PC-3 (cell line): ENCODE measurements at regions not wholly inside any gene's neighbourhood (a gene's known extent, or its start where the extent isn't known, plus 50 kb on each side); places are given as distances from the start of the nearest gene placed in this dataset.

Experiments
- ATAC-seq: fragments of 200-7000 bp; cut with Tn5 transposase; 2 replicates; pipeline ENCODE4 v1.9.1; 2020; ENCODE audit warnings: mild to moderate bottlenecking, moderate library complexity
- BruUV-seq: library from RNA; stranded (reverse); fragments of 400-500 nt; replicated peaks from 2 replicates; lab custom pipeline; 2021; lab: Mats Ljungman, UMichigan
- CTCF ChIA-PET: fragments of 300-600 bp; sonication (Branson Sonifier 250); formaldehyde crosslinking; loops from one replicate; lab custom pipeline; 2022; ENCODE audit warnings: antibody characterized with exemption; lab: Charles Lee
- POLR2A ChIA-PET: fragments of 300-600 bp; sonication (Branson Sonifier 250); formaldehyde crosslinking; loops from one replicate; lab custom pipeline; 2022; ENCODE audit warnings: antibody characterized with exemption; ENCODE audit not compliant: unreplicated experiment; lab: Charles Lee
- DNase-seq: peaks from one replicate; pipeline ENCODE4 v3.0.0-alpha.2; 2015
- H2AFZ ChIP-seq: fragments of 300-600 bp; sonication (generic); 2 replicates; pipeline ENCODE4 v1.6.0; 2016; ENCODE audit warnings: antibody characterized with exemption, low read length
- H3F3A ChIP-seq: fragments of 300-600 bp; sonication (generic); one replicate; pipeline ENCODE4 v1.6.0; 2017; ENCODE audit warnings: antibody characterized with exemption, low read length, control low read depth, mild to moderate bottlenecking; ENCODE audit not compliant: unreplicated experiment
- H3K27ac ChIP-seq: fragments of 300-600 bp; sonication (generic); 2 replicates; pipeline ENCODE4 v1.5.1; 2016; ENCODE audit warnings: mild to moderate bottlenecking, low read length
- H3K27me3 ChIP-seq: fragments of 300-600 bp; sonication (generic); 2 replicates; pipeline ENCODE4 v1.6.1; 2016; ENCODE audit warnings: low read length, mixed read lengths
- H3K36me3 ChIP-seq: fragments of 300-600 bp; sonication (generic); 2 replicates; pipeline ENCODE4 v1.6.1; 2016; ENCODE audit warnings: low read depth, mixed run types, low read length, mixed read lengths
- H3K4me1 ChIP-seq: fragments of 300-600 bp; sonication (generic); 2 replicates; pipeline ENCODE4 v1.5.1; 2016; ENCODE audit warnings: low read length; ENCODE audit not compliant: insufficient read depth
- H3K4me2 ChIP-seq: fragments of 300-600 bp; sonication (generic); 2 replicates; pipeline ENCODE4 v1.6.0; 2016; ENCODE audit warnings: low read length
- H3K4me3 ChIP-seq: fragments of 300-600 bp; sonication (generic); 2 replicates; pipeline ENCODE4 v1.5.1; 2016; ENCODE audit warnings: mild to moderate bottlenecking, low read length, mixed read lengths
- H3K79me2 ChIP-seq: fragments of 300-600 bp; sonication (generic); 2 replicates; pipeline ENCODE4 v1.6.1; 2017; ENCODE audit warnings: low read length, mixed read lengths
- H3K9ac ChIP-seq: fragments of 300-600 bp; sonication (generic); 2 replicates; pipeline ENCODE4 v1.6.0; 2016; ENCODE audit warnings: mild to moderate bottlenecking, low read length
- H3K9me2 ChIP-seq: fragments of 300-600 bp; sonication (generic); replicated peaks from 2 replicates; pipeline ENCODE4 v1.6.1; 2016; ENCODE audit warnings: mixed run types, low read length, mixed read lengths
- H3K9me3 ChIP-seq: fragments of 300-600 bp; sonication (generic); 2 replicates; pipeline ENCODE4 v1.6.1; 2016; ENCODE audit warnings: low read length, mixed read lengths
- H4K20me1 ChIP-seq: fragments of 300-600 bp; sonication (generic); 2 replicates; pipeline ENCODE4 v1.6.1; 2016; ENCODE audit warnings: low read length, mixed read lengths
- CTCF ChIP-seq: fragments of 300-600 bp; sonication (generic); conservative IDR thresholded peaks from 2 replicates; pipeline ENCODE4 v1.5.1; 2017; ENCODE audit warnings: antibody characterized with exemption, low read depth, mild to moderate bottlenecking, low read length
- EZH2 ChIP-seq: fragments of 300-600 bp; sonication (generic); IDR thresholded peaks from one replicate; pipeline ENCODE4 v1.6.1; 2017; ENCODE audit warnings: antibody characterized with exemption, mild to moderate bottlenecking, low read length; ENCODE audit not compliant: unreplicated experiment
- EZH2phosphoT487 ChIP-seq: fragments of 300-600 bp; sonication (generic); IDR thresholded peaks from 2 replicates; pipeline ENCODE4 v1.6.1; 2018; ENCODE audit warnings: mild to moderate bottlenecking, antibody characterized with exemption, low read length, borderline replicate concordance
- intact Hi-C: fragments of 100-400 bp; cut with micrococcal nuclease; formaldehyde crosslinking; loops from 2 replicates; pipeline ENCODE4 v1.9.0; 2023

GRCh38 chr4:54581807-54582206 is 76.0 kb upstream of the KIT start:
- CTCF ChIA-PET, result no interaction called here
- H4K20me1 ChIP-seq, result no peaks in the 10 kb centered on the region
- no peak overlapping the region for H3K27ac ChIP-seq
- H3K9me2 ChIP-seq, result no peaks in the 10 kb centered on the region
- H3K4me1 ChIP-seq, result peaks cover 11% of the 10 kb centered on the region
- no peak overlapping the region for H3K4me3 ChIP-seq
- peaks cover 46% of the 10 kb centered on the region for H3K27me3 ChIP-seq
- no peaks in the 10 kb centered on the region for H3K36me3 ChIP-seq
- DNase-seq (no peak), ATAC-seq (no peak)
- H3K4me2 ChIP-seq, result no peak overlapping the region
- TF ChIP-seq EZH2phosphoT487 (no peak), CTCF (no peak), EZH2 (no peak)
- H3F3A ChIP-seq, result no peaks in the 10 kb centered on the region
- BruUV-seq, result no TSS peak
- no peaks in the 10 kb centered on the region for H3K79me2 ChIP-seq
- intact Hi-C loops, result no loop called here
- POLR2A ChIA-PET, result no interaction called here
- no peak overlapping the region for H3K9ac ChIP-seq
- H3K9me3 ChIP-seq, result no peaks in the 10 kb centered on the region
- no peak overlapping the region for H2AFZ ChIP-seq

GRCh38 chr4:54585321-54586000 is 72.3 kb upstream of the KIT start:
- no TSS peak for BruUV-seq
- ATAC-seq, result no peak

More at GRCh38 chr4:54585321-54586000, 72.3 kb upstream of the KIT start:
- intact Hi-C loops, result no loop called here
- H3K79me2 ChIP-seq, result no peaks in the 10 kb centered on the region
- no peaks in the 10 kb centered on the region for H3K9me2 ChIP-seq
- POLR2A ChIA-PET, result no interaction called here
- peaks cover 32% of the 10 kb centered on the region for H3K27me3 ChIP-seq
- CTCF ChIA-PET, result no interaction called here
- no peak overlapping the region for H3K27ac ChIP-seq
- no peaks in the 10 kb centered on the region for H3K36me3 ChIP-seq
- H3F3A ChIP-seq, result no peaks in the 10 kb centered on the region
- DNase-seq, result peak; percentile 22
- H3K9ac ChIP-seq, result no peak overlapping the region
- no peak for TF ChIP-seq EZH2
- no peak for TF ChIP-seq EZH2phosphoT487
- no peak for TF ChIP-seq CTCF
- 0 out of 2 replicates have a peak overlapping the region, but pooled peaks have one; percentile 5 for H3K4me2 ChIP-seq
- peaks cover 13% of the 10 kb centered on the region for H3K4me1 ChIP-seq
- H2AFZ ChIP-seq, result no peak overlapping the region
- no peaks in the 10 kb centered on the region for H3K9me3 ChIP-seq
- H3K4me3 ChIP-seq, result no peak overlapping the region
- H4K20me1 ChIP-seq, result no peaks in the 10 kb centered on the region
